Choroid plexus epithelial cell (primary cell): ENCODE measurements at regions not wholly inside any gene's neighbourhood (a gene's known extent, or its start where the extent isn't known, plus 50 kb on each side); places are given as distances from the start of the nearest gene placed in this dataset.
"Not testable (repeated sequence)": the region's sequence is repeated elsewhere in the genome, so short reads cannot be mapped to it uniquely, and the experiment has no call there.

ENCODE experiments used
- DNase-seq: peaks from one replicate; pipeline ENCODE4 v3.0.0-alpha.2; 2010; ENCODE audit warnings: low read depth
- H3K4me3 ChIP-seq: 2 replicates; pipeline ENCODE4 v1.5.1; 2011; ENCODE audit warnings: low read depth, mild to moderate bottlenecking, control low read depth, low read length, moderate library complexity
- TF ChIP-seq, protein P1 (sequence below): conservative IDR thresholded peaks from 2 replicates; pipeline ENCODE4 v1.5.1; 2011; ENCODE audit warnings: low read depth, mild to moderate bottlenecking, control low read depth, inconsistent platforms, low read length, moderate library complexity

DNA sequence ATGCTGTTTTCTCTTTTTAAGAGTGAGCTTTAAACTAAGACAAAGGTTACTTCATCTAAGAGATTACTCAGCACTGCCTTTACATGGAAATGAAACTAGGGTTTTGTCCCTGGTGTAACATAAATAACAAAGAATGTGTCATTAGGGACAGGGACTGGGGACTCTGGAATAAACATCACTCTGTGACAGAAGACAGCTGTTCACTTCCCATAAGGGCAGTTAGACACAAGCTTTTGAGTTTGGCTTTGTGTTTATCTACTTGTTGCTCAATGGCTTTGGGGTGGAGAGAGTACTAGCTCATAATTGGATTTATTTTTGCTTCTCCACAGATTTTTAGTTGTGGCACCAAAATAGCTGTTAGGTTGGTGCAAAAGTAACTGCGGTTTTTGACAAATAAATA, 154.5 kb downstream of the OR4C45 start:
- H3K4me3 ChIP-seq = no peak overlapping the region
- DNase-seq = no peak
- TF ChIP-seq, protein P1, sequence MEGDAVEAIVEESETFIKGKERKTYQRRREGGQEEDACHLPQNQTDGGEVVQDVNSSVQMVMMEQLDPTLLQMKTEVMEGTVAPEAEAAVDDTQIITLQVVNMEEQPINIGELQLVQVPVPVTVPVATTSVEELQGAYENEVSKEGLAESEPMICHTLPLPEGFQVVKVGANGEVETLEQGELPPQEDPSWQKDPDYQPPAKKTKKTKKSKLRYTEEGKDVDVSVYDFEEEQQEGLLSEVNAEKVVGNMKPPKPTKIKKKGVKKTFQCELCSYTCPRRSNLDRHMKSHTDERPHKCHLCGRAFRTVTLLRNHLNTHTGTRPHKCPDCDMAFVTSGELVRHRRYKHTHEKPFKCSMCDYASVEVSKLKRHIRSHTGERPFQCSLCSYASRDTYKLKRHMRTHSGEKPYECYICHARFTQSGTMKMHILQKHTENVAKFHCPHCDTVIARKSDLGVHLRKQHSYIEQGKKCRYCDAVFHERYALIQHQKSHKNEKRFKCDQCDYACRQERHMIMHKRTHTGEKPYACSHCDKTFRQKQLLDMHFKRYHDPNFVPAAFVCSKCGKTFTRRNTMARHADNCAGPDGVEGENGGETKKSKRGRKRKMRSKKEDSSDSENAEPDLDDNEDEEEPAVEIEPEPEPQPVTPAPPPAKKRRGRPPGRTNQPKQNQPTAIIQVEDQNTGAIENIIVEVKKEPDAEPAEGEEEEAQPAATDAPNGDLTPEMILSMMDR = no peak

DNA sequence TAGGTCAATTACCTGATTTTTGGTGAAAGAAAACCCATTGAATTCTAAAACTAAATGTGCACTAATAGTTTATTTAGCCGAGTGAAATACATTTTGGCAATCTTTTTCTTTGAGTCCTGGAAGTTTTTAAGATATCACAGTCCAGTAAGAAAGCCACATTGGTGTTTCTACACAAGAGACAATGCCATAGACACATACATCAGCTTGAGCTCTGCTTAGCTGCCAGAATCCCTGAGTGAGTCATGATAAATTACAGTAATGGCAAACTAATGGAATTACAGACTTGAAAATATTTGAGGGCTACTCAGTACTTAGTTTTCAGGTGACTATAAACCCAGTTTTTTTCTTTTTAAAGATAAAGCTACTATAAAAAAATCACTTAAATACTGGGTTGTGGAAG, 155.4 kb downstream of the OR4C45 start:
- no peak for DNase-seq
- H3K4me3 ChIP-seq = no peak overlapping the region
- TF ChIP-seq, protein P1 = no peak

GRCh38 chr11:50192743-50193142, 160.1 kb downstream of the OR4C45 start:
- H3K4me3 ChIP-seq = no peak overlapping the region
- DNase-seq = no peak
- TF ChIP-seq, protein P1 = no peak

DNA sequence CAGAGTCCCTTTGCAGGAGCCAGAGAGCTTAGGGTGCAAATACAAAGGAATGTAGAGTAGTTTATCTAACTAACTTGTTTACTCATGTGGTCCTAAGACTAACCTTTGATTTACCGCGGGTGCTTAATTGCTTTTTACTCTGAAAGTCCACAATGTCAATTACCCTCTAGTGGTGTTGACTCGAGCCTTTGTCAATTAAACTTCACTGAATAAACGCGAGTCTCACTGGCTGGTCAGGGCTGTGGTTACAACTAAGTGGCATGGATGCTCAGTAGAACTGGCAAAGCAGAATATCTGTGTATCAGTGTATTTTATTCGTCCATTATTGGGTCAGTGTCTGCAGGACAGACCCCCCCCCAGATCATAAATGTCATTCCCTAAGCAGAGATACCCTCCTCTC, 181.7 kb downstream of the OR4C45 start:
- DNase-seq = no peak
- H3K4me3 ChIP-seq = no peak overlapping the region
- TF ChIP-seq, protein P1 = no peak

GRCh38 chr11:50220651-50221050, 188.0 kb downstream of the OR4C45 start:
- TF ChIP-seq, protein P1 = no peak
- no peak for DNase-seq
- no peak overlapping the region for H3K4me3 ChIP-seq

DNA sequence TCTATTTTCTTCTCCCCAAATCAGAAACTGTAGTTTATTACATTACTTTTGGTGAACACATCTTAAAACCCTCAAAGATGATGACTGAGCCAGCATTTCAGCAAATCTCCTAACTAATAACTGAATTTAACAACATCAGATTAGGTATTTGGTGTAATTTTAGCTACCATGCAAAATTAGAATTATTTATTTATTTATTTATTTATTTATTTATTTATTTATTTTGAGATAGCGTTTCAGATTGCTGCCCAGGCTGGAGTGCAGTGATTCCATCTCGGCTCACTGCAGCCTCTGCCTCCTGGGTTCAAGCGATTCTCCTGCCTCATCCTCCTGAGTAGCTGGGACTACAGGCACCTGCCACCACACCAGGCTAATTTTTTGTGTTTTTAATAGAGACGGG, 205.7 kb downstream of the OR4C45 start:
- H3K4me3 ChIP-seq, DNase-seq: not testable (repeated sequence)

DNA sequence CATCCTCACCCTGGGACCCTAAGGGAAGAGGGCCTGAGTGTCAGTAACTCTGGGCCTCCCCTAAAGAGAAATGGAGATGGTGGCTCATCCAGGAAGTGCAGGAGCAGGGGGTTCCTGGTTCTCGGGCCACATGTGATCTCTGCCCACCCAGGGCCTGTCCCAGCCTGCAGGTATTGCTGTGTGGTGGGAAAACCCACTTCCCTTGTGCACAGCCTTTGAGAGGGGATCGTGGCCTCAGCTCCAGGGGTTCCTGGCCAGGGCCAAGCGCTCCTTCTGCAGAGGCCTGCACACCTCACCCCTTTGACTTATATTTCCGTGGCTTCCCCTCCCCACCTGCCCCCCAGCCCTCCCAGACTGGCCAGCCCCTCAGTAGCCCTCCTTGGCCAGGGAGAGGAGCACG, 213.5 kb downstream of the OR4C45 start:
- no peak for DNase-seq
- TF ChIP-seq, protein P1 = no peak
- H3K4me3 ChIP-seq = no peak overlapping the region

DNA sequence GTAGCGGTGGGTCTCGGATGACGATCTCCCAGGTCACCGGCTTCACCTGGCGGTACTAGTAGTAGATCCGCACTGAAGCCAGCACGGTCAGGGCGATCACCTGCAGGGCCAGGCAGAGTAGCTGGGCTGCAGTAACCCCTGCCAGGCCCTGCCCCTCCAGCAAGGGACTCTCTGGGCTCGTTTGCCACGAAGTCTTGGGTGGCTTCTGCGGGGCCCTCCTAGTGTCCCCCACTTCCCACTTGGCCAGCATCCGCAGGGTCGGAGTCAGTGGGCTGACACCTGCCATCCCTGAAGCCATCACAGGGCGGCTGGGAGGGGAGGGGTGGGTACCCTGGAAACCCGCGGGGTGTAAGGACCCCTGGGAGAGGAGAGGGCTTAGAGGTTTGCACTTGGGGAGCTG, 214.0 kb downstream of the OR4C45 start:
- no peak for DNase-seq
- H3K4me3 ChIP-seq = no peak overlapping the region
- TF ChIP-seq, protein P1 = no peak
